GM21619 (cell line): ENCODE measurements at regions not wholly inside any gene's neighbourhood (a gene's known extent, or its start where the extent isn't known, plus 50 kb on each side); places are given as distances from the start of the nearest gene placed in this dataset.
"Not testable (repeated sequence)": the region's sequence is repeated elsewhere in the genome, so short reads cannot be mapped to it uniquely, and the experiment has no call there.

Experiments used
- ATAC-seq: cut with Tn5 transposase; IDR thresholded peaks from one replicate; pipeline ENCODE4 v1.9.1; 2021; ENCODE audit not compliant: unreplicated experiment

DNA sequence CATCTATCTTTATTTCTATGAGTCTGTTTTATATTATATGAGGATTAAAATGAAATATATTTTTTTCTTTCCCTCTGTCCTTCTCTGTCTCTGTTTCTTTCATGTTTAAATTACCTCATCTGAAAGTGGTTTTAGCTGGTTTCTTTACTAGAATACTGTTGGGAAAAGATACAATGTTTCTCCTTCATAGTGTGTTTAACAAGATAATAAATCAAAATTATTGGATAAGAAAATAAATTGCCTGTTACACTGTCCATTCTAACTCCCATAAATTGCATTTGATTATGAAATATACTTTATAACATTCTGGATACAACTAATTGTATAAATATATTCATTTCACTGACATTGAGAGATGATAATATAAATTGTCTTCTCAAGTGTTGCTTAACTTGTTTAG is 1168.0 kb downstream of the PLA2G4A start:
- ATAC-seq: no peak

DNA sequence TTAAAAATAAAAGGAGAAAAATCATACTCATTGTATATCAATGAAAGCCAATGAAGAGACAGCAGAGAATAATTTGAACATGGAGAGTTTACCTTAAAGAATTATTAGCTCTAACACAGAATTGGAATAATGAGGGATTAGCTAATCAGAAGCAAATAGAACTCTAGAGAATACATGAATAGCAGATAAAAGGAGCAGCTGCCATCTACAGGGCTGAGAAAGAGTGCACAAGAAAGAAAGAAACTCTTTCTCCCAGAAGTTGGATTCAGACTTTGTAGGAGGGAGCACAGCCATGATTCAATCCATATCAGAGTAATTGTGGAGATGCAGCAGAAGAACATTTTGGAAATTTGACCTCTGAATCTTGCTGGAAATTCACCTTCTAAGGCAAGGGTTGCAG is 1171.2 kb downstream of the PLA2G4A start:
- ATAC-seq: no peak

GRCh38 chr1:188003687-188004086 is 1174.9 kb downstream of the PLA2G4A start:
- ATAC-seq: not testable (repeated sequence)

DNA sequence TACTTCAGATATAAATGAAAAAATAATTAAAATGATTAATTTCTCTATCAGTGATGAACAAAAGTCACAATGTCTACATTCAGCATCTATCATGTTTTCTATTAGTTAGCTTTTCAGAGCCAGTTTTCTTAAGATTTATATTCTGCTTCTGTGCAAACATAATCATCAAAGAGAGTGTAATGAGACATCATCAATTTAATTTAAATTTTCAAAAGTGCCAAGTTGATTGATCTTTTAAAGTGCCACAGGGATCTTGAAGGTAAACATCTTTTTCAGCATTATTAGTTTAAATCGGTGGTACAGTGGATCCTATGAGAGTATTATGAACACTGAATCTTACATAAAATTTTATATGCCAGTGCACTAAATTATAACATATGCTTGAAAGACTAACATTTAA is 1176.1 kb downstream of the PLA2G4A start:
- no peak for ATAC-seq

GRCh38 chr1:188006354-188006753 is 1177.6 kb downstream of the PLA2G4A start:
- ATAC-seq: no peak

DNA sequence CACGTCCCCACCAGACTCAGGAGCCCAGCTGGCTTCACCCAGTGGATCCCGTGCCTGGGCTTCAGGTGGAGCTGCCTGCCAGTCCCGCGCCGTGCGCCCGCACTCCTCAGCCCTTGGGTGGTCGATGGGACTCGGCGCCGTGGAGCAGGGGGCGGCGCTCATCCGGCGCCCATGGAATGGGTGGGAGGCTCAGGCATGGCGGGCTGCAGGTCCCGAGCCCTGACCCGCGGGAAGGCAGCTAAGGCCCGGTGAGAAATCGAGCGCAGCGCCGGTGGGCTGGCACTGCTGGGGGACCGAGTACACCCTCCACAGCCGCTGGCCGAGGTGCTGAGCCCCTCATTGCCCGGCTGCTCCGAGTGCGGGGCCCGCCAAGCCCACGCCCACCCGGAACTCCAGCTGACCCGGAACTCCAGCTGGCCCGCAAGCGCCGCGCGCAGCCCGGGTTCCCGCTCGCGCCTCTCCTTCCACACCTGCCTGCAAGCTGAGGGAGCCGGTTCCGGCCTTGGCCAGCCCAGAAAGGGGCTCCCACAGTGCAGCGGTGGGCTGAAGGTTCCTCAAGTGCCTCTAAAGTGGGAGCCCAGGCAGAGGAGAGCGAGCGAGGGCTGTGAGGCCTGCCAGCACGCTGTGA is 1184.6 kb downstream of the PLA2G4A start:
- not testable (repeated sequence) for ATAC-seq

- no peak for ATAC-seq
These were observed 1189.2 kb downstream of the PLA2G4A start for GRCh38 chr1:188017921-188018320.

- ATAC-seq: no peak
These were observed 1193.9 kb downstream of the PLA2G4A start for GRCh38 chr1:188022661-188023060.

DNA sequence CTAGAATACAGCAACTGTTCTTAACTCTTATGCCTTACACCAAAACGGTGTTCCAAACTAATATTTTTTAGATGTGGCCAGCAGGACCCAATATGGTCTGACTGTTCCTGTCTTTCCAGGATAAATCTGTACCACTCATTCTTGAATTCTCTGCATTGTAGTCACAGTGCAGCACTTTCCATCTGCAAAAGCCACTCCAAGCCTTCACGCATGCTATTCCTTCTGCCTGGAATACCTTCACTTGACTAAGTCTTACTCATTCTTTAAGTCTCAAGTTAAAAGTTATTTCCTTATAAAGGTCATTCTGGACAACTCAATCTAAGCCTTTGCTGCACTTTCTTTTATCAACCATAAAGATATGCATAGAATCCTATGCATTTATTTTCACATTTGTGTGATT is 1194.5 kb downstream of the PLA2G4A start:
- no peak for ATAC-seq

GRCh38 chr1:188027613-188028012 is 1198.9 kb downstream of the PLA2G4A start:
- ATAC-seq: peak; percentile 86

- ATAC-seq: not testable (repeated sequence)
These were observed 1208.8 kb downstream of the PLA2G4A start for GRCh38 chr1:188037572-188037971.

- no peak for ATAC-seq
These were observed 1214.9 kb downstream of the PLA2G4A start for GRCh38 chr1:188043536-188044245.

GRCh38 chr1:188050250-188050649 is 1221.5 kb downstream of the PLA2G4A start:
- no peak for ATAC-seq

GRCh38 chr1:188056011-188056410 is 1227.3 kb downstream of the PLA2G4A start:
- ATAC-seq: no peak

DNA sequence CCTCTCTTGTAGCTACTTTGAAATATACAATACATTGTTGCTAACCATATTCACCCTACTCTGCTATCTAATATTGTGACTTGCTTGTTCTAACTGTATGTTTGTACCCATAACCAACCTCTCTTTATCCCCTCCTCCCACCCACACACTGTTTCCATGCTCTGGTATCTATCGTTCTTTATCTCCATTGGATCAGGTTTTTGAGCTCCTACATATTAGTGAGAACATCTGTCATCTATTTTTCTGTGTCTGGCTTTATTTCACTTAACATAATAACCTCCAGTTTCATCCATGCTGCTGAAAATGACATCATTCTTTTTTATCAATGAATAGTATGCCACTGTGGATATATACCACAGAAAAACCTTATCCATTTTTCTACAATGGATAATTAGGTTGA is 1230.1 kb downstream of the PLA2G4A start:
- no peak for ATAC-seq

- ATAC-seq: no peak
These were observed 1233.1 kb downstream of the PLA2G4A start for GRCh38 chr1:188061881-188062280.

DNA sequence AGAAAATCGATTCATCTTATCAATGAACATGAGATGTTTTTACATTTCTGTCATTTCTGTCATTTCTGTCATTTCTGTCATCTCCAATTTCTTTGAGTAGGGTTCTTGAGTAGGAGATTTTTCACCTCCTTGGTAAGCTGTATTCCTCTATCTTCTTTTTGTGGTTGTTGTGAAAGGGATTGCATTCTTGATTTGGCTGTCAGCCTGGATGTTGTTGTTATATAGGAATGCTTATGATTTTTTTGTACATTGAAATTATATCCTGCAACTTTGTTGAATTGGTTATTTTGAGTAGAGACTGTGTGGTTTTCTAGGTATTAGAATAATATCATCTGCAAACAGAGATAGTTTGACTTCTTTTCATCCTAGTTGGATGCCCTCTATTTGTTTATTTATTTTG is 1233.7 kb downstream of the PLA2G4A start:
- ATAC-seq: no peak

GRCh38 chr1:188065917-188066316 is 1237.2 kb downstream of the PLA2G4A start:
- no peak for ATAC-seq

DNA sequence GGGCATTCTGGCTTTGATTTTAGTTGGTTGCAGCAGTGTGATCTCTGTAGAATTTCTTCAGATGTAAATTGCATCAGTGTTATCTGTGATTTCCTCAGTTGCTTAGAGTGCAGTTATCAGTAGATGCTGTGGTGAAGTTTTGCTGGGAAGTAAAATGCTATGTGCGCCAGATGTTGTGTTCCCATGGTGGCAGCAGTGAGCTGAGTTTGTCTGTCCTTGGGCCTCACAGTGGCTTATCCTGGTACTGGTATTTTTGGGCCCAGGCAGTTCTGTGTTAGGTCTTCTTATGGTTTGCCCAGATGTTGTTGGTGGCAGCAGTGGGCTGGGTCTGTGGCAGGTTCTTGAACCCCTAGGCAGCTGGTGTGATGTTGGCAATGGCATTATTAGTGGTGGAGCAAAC is 1242.1 kb downstream of the PLA2G4A start:
- no peak for ATAC-seq

GRCh38 chr1:188089015-188089414 is 1260.3 kb downstream of the PLA2G4A start:
- no peak for ATAC-seq

DNA sequence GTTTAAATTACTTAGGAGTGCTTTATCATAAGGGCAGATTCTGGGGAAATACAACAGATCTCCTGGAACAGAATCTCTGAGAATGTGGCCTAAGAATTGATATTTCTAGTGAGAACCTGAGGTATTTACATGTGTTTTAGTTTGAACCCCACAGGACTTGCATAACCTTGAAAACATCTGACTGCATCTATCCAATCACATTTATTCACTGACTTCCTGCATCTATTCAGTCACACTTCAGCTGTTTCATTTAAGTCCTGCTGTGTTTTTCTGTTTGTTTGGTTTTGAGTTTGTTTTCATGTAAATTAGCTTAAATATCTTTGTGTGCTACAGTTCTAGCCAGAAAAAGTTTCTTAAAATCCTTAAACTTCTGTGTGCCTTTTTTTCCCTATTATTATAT is 1260.7 kb downstream of the PLA2G4A start:
- no peak for ATAC-seq

DNA sequence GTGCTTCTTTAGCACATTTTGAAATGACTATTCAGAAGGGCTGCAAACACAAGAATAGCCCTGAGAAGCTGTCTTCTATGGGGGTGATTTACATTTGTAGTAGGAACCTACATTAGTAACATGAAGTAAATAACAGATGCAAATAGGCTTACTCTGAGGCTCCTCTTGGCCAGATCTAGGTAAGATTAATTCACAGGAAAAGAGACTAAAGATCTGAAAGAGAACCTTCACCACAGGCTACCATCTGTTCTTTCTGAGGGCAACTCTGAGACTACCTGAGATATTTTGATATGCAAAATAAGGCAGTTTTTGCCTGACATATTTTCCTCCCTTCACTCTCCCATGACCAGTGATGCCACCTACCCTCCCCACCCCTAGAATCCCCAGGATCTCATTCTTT is 1267.8 kb downstream of the PLA2G4A start:
- ATAC-seq: no peak

DNA sequence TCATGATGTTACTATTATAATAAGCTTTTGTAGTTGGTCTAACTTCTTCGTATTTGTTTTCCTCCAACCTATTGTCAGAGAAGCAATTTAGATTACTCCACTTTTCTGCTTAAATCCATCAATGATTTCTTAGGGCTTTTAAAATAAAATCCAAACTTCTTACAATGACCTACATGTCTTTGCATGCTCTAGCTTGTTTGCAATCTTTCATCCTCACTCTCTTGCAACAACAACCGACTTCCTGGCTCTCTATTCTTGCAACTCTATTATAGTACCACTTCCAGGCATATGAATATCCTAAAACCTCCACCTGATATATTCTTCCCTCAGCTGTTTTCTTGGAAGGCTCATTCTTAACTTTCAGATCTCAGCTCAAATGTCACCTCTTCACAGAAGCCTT is 1288.7 kb downstream of the PLA2G4A start:
- ATAC-seq: no peak
